HEK293 (cell line): ENCODE measurements at regions not wholly inside any gene's neighbourhood (a gene's known extent, or its start where the extent isn't known, plus 50 kb on each side); places are given as distances from the start of the nearest gene placed in this dataset.
"Not testable (repeated sequence)": the region's sequence is repeated elsewhere in the genome, so short reads cannot be mapped to it uniquely, and the experiment has no call there.

Experiments
- EGR2 ChIP-seq: fragments of 450-650 bp; formaldehyde crosslinking; IDR thresholded peaks from 2 replicates; pipeline ENCODE4 v1.5.1; 2016; ENCODE audit warnings: low read depth, missing biosample characterization, missing genetic modification characterization
- HOXA7 ChIP-seq: sonication (generic); formaldehyde crosslinking; IDR thresholded peaks from 2 replicates; pipeline ENCODE4 v1.8.1; 2022; ENCODE audit warnings: missing genetic modification reagents, borderline replicate concordance
- KLF7 ChIP-seq: fragments of 450-650 bp; formaldehyde crosslinking; IDR thresholded peaks from 2 replicates; pipeline ENCODE4 v1.5.1; 2016; ENCODE audit warnings: missing biosample characterization, missing genetic modification characterization, borderline replicate concordance
- ZNF114 ChIP-seq: fragments of 450-650 bp; formaldehyde crosslinking; IDR thresholded peaks from 2 replicates; pipeline ENCODE4 v1.5.0; 2017; ENCODE audit warnings: missing biosample characterization, missing genetic modification characterization
- ZNF132 ChIP-seq: fragments of 450-650 bp; formaldehyde crosslinking; IDR thresholded peaks from 2 replicates; pipeline ENCODE4 v1.5.1; 2017; ENCODE audit warnings: missing biosample characterization, missing genetic modification characterization, borderline replicate concordance
- ZNF24 ChIP-seq: fragments of 450-650 bp; formaldehyde crosslinking; IDR thresholded peaks from 2 replicates; pipeline ENCODE4 v1.5.1; 2016; ENCODE audit warnings: missing biosample characterization, missing genetic modification characterization
- ZNF398 ChIP-seq: fragments of 450-650 bp; formaldehyde crosslinking; IDR thresholded peaks from 2 replicates; pipeline ENCODE4 v1.5.1; 2017; ENCODE audit warnings: missing biosample characterization, missing genetic modification characterization
- ZNF404 ChIP-seq: fragments of 450-650 bp; formaldehyde crosslinking; IDR thresholded peaks from 2 replicates; pipeline ENCODE4 v1.5.1; 2017; ENCODE audit warnings: missing biosample characterization, missing genetic modification characterization
- ZNF423 ChIP-seq: fragments of 450-650 bp; formaldehyde crosslinking; IDR thresholded peaks from 2 replicates; pipeline ENCODE4 v1.5.1; 2016; ENCODE audit warnings: missing biosample characterization, missing genetic modification characterization
- ZNF510 ChIP-seq: fragments of 450-650 bp; formaldehyde crosslinking; IDR thresholded peaks from 2 replicates; pipeline ENCODE4 v1.5.1; 2018; ENCODE audit warnings: mild to moderate bottlenecking, missing genetic modification characterization, missing biosample characterization; ENCODE audit not compliant: insufficient replicate concordance
- ZNF549 ChIP-seq: fragments of 450-650 bp; IDR thresholded peaks from 2 replicates; pipeline ENCODE4 v1.5.1; 2018; ENCODE audit warnings: missing biosample characterization, missing genetic modification characterization, mild to moderate bottlenecking, inconsistent platforms, moderate library complexity
- ZNF621 ChIP-seq: fragments of 450-650 bp; formaldehyde crosslinking; IDR thresholded peaks from 2 replicates; pipeline ENCODE4 v1.5.1; 2017; ENCODE audit warnings: missing biosample characterization, missing genetic modification characterization
- ZNF639 ChIP-seq: fragments of 450-650 bp; formaldehyde crosslinking; IDR thresholded peaks from 2 replicates; pipeline ENCODE4 v1.5.1; 2016; ENCODE audit warnings: missing biosample characterization, missing genetic modification characterization
- TF ChIP-seq, protein P1 (sequence below): fragments of 450-650 bp; formaldehyde crosslinking; IDR thresholded peaks from 2 replicates; pipeline ENCODE4 v1.5.1; 2016; ENCODE audit warnings: missing biosample characterization, missing genetic modification characterization

DNA sequence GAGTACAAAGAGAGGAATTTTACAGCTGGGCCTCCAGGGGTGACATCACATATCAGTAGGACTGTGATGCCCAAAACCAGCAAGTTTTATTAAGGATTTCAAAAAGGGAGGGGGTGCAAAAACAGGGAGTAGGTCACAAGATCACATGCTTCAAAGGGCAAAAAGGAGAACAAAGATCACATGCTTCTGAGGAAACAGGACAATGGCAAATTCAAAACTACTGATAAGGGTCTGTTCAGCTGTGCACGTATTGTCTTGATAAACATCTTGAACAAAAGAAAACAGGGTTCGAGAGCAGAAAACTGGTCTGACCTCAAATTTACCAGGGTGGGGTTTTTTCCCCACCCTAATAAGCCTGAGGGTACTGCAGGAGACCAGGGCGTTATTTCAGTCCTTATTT is 197.5 kb downstream of the SLCO4C1 start:
- not testable (repeated sequence) for TF ChIP-seq HOXA7 (CRISPR knock-in tag); KLF7 (tag by site-specific recombination); ZNF404 (tag by site-specific recombination); ZNF510; EGR2; ZNF24 (tag by site-specific recombination); ZNF114 (tag by site-specific recombination); ZNF621 (tag by site-specific recombination); ZNF132 (tag by site-specific recombination); ZNF549; ZNF639; ZNF423 (tag by site-specific recombination); ZNF398
- TF ChIP-seq, protein P1, sequence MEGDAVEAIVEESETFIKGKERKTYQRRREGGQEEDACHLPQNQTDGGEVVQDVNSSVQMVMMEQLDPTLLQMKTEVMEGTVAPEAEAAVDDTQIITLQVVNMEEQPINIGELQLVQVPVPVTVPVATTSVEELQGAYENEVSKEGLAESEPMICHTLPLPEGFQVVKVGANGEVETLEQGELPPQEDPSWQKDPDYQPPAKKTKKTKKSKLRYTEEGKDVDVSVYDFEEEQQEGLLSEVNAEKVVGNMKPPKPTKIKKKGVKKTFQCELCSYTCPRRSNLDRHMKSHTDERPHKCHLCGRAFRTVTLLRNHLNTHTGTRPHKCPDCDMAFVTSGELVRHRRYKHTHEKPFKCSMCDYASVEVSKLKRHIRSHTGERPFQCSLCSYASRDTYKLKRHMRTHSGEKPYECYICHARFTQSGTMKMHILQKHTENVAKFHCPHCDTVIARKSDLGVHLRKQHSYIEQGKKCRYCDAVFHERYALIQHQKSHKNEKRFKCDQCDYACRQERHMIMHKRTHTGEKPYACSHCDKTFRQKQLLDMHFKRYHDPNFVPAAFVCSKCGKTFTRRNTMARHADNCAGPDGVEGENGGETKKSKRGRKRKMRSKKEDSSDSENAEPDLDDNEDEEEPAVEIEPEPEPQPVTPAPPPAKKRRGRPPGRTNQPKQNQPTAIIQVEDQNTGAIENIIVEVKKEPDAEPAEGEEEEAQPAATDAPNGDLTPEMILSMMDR (tag by site-specific recombination) = not testable (repeated sequence)
